IMR-90 (cell line): ENCODE measurements at regions not wholly inside any gene's neighbourhood (a gene's known extent, or its start where the extent isn't known, plus 50 kb on each side); places are given as distances from the start of the nearest gene placed in this dataset.

Experiments used
- ATAC-seq: fragments of 200-7000 bp; cut with Tn5 transposase; 2 replicates; pipeline ENCODE4 v1.9.1; 2020; ENCODE audit warnings: low read depth, mild to moderate bottlenecking, moderate library complexity
- BruUV-seq: library from RNA; stranded (reverse); fragments of 400-500 nt; replicated peaks from 2 replicates; lab custom pipeline; 2021; lab: Mats Ljungman, UMichigan
- CTCF ChIA-PET: fragments of 300-600 bp; formaldehyde crosslinking; extraction: SDS; loops from one replicate; lab custom pipeline; 2021; ENCODE audit warnings: antibody characterized with exemption; lab: Yijun Ruan, JAX
- POLR2A ChIA-PET: fragments of 300-600 bp; sonication (Branson Sonifier 250); formaldehyde crosslinking; loops from one replicate; lab custom pipeline; 2022; ENCODE audit warnings: antibody characterized with exemption; ENCODE audit not compliant: unreplicated experiment; lab: Charles Lee
- DNase-seq: peaks from one replicate; pipeline ENCODE4 v3.0.0; 2013
- H2AFZ ChIP-seq: replicated peaks from 2 replicates; pipeline ENCODE3; 2013; ENCODE audit warnings: low read length, mild to moderate bottlenecking; ENCODE audit not compliant: poor library complexity
- H2AK5ac ChIP-seq: 2 replicates; pipeline ENCODE4 v1.6.1; 2013; ENCODE audit warnings: low read depth, low read length, inconsistent platforms
- H2AK9ac ChIP-seq: replicated peaks from 2 replicates; pipeline ENCODE3; 2013; ENCODE audit warnings: mild to moderate bottlenecking, low read depth, low read length, moderate library complexity; ENCODE audit not compliant: poor library complexity
- H2BK120ac ChIP-seq: 2 replicates; pipeline ENCODE4 v1.6.1; 2013; ENCODE audit warnings: low read depth, low read length, inconsistent platforms
- H2BK15ac ChIP-seq: 3 replicates; pipeline ENCODE4 v1.6.1; 2013; ENCODE audit warnings: low read depth, low read length, inconsistent platforms
- H2BK20ac ChIP-seq: 2 replicates; pipeline ENCODE4 v1.6.1; 2013; ENCODE audit warnings: low read depth, mild to moderate bottlenecking, inconsistent platforms, low read length, moderate library complexity
- H2BK5ac ChIP-seq: 2 replicates; pipeline ENCODE4 v1.6.1; 2013; ENCODE audit warnings: mild to moderate bottlenecking, low read depth, low read length, inconsistent platforms; ENCODE audit not compliant: poor library complexity, severe bottlenecking
- H3K14ac ChIP-seq: replicated peaks from 2 replicates; pipeline ENCODE4 v1.6.1; 2013; ENCODE audit warnings: low read depth, low read length, inconsistent platforms
- H3K18ac ChIP-seq: 2 replicates; pipeline ENCODE4 v1.6.1; 2013; ENCODE audit warnings: low read depth, low read length, control low read depth
- H3K23ac ChIP-seq: 2 replicates; pipeline ENCODE4 v1.6.1; 2013; ENCODE audit warnings: low read depth, low read length, inconsistent platforms
- H3K27ac ChIP-seq: 2 replicates; pipeline ENCODE4 v1.5.1; 2013; ENCODE audit warnings: mild to moderate bottlenecking, control low read depth, low read length; ENCODE audit not compliant: insufficient read depth
- H3K27me3 ChIP-seq: 2 replicates; pipeline ENCODE4 v1.6.1; 2013; ENCODE audit warnings: low read length; ENCODE audit not compliant: control insufficient read depth, insufficient read depth
- H3K36me3 ChIP-seq: 2 replicates; pipeline ENCODE4 v1.6.1; 2013; ENCODE audit warnings: low read length, mixed read lengths; ENCODE audit not compliant: control insufficient read depth, insufficient read depth
- H3K4ac ChIP-seq: 2 replicates; pipeline ENCODE4 v1.6.1; 2013; ENCODE audit warnings: low read depth, low read length, inconsistent platforms
- H3K4me1 ChIP-seq: 2 replicates; pipeline ENCODE4 v1.6.1; 2013; ENCODE audit warnings: low read length, mixed read lengths; ENCODE audit not compliant: control insufficient read depth, insufficient read depth
- H3K4me2 ChIP-seq: 2 replicates; pipeline ENCODE4 v1.6.1; 2013; ENCODE audit warnings: low read depth, mild to moderate bottlenecking, control low read depth, low read length, moderate library complexity
- H3K4me3 ChIP-seq: 2 replicates; pipeline ENCODE4 v1.5.1; 2013; ENCODE audit warnings: low read depth, mild to moderate bottlenecking, control low read depth, low read length, moderate library complexity; ENCODE audit not compliant: insufficient read depth
- H3K56ac ChIP-seq: 2 replicates; pipeline ENCODE4 v1.6.1; 2013; ENCODE audit warnings: low read length, inconsistent platforms; ENCODE audit not compliant: insufficient read depth; ENCODE audit errors: extremely low read depth
- H3K79me1 ChIP-seq, 2 experiments: 2 replicates each; pipeline ENCODE4 v1.6.1; 2013; ENCODE audit warnings: low read length in 2 of 2, inconsistent platforms in 1 of 2, low read depth in 1 of 2
- H3K9ac ChIP-seq: 2 replicates; pipeline ENCODE4 v1.6.1; 2013; ENCODE audit warnings: low read depth, low read length, control low read depth
- H3K9me1 ChIP-seq: 2 replicates; pipeline ENCODE4 v1.6.1; 2013; ENCODE audit warnings: low read length, inconsistent platforms; ENCODE audit not compliant: insufficient read depth
- H3K9me3 ChIP-seq: 2 replicates; pipeline ENCODE4 v1.6.1; 2013; ENCODE audit warnings: low read length; ENCODE audit not compliant: control insufficient read depth, insufficient read depth
- H4K20me1 ChIP-seq: 2 replicates; pipeline ENCODE4 v1.6.1; 2013; ENCODE audit warnings: low read length, inconsistent platforms; ENCODE audit not compliant: insufficient read depth
- H4K5ac ChIP-seq: 2 replicates; pipeline ENCODE4 v1.6.1; 2013; ENCODE audit warnings: mild to moderate bottlenecking, low read depth, low read length, control low read depth
- H4K8ac ChIP-seq, 2 experiments: 2 replicates each; pipeline ENCODE4 v1.6.1; 2013; ENCODE audit warnings: low read depth in 2 of 2, low read length in 2 of 2, control low read depth in 1 of 2, inconsistent platforms in 1 of 2
- H4K91ac ChIP-seq: 2 replicates; pipeline ENCODE4 v1.6.1; 2013; ENCODE audit warnings: low read depth, low read length, inconsistent platforms; ENCODE audit not compliant: insufficient read depth
- BHLHE40 ChIP-seq: fragments of 150-350 bp; IDR thresholded peaks from 2 replicates; pipeline ENCODE4 v1.6.1; 2016; ENCODE audit warnings: mild to moderate bottlenecking, low read depth, low read length
- CEBPB ChIP-seq: IDR thresholded peaks from 2 replicates; pipeline ENCODE4 v1.6.1; 2012; ENCODE audit warnings: low read depth, low read length, improper control_type of control experiment
- CHD1 ChIP-seq: IDR thresholded peaks from 2 replicates; pipeline ENCODE4 v1.6.1; 2012; ENCODE audit warnings: low read depth, low read length, improper control_type of control experiment
- ELK1 ChIP-seq: fragments of 150-350 bp; IDR thresholded peaks from 2 replicates; pipeline ENCODE4 v1.6.1; 2016; ENCODE audit warnings: low read depth, mild to moderate bottlenecking, low read length, moderate library complexity, borderline replicate concordance
- FOS ChIP-seq: fragments of 150-350 bp; IDR thresholded peaks from 2 replicates; pipeline ENCODE4 v1.6.1; 2016; ENCODE audit warnings: low read depth, low read length
- MAFK ChIP-seq: IDR thresholded peaks from 2 replicates; pipeline ENCODE4 v1.6.1; 2012; ENCODE audit warnings: low read depth, low read length, improper control_type of control experiment
- MAZ ChIP-seq: IDR thresholded peaks from 2 replicates; pipeline ENCODE4 v1.6.1; 2012; ENCODE audit warnings: low read depth, mild to moderate bottlenecking, low read length, improper control_type of control experiment, moderate library complexity, borderline replicate concordance
- MXI1 ChIP-seq: IDR thresholded peaks from 2 replicates; pipeline ENCODE4 v1.6.1; 2012; ENCODE audit warnings: low read depth, mild to moderate bottlenecking, low read length, moderate library complexity, borderline replicate concordance
- POLR2A ChIP-seq: IDR thresholded peaks from 2 replicates; pipeline ENCODE4 v1.6.1; 2012; ENCODE audit warnings: mild to moderate bottlenecking, low read depth, low read length
- RAD21 ChIP-seq: IDR thresholded peaks from 2 replicates; pipeline ENCODE4 v1.6.1; 2012; ENCODE audit warnings: low read length, improper control_type of control experiment
- RCOR1 ChIP-seq: IDR thresholded peaks from 2 replicates; pipeline ENCODE4 v1.6.1; 2012; ENCODE audit warnings: mild to moderate bottlenecking, low read length, improper control_type of control experiment; ENCODE audit not compliant: insufficient replicate concordance
- RFX5 ChIP-seq: IDR thresholded peaks from 2 replicates; pipeline ENCODE4 v1.8.0; 2012; ENCODE audit warnings: low read depth, mild to moderate bottlenecking, low read length, moderate library complexity
- SMC3 ChIP-seq: fragments of 150-350 bp; IDR thresholded peaks from 2 replicates; pipeline ENCODE4 v1.6.1; 2016; ENCODE audit warnings: low read depth, mild to moderate bottlenecking, antibody characterized with exemption, low read length, moderate library complexity
- USF2 ChIP-seq: fragments of 150-350 bp; IDR thresholded peaks from 2 replicates; pipeline ENCODE4 v1.6.1; 2017; ENCODE audit warnings: mild to moderate bottlenecking, antibody characterized with exemption, low read length, low read depth
- WGBS, 2 experiments: methylation state at CpG; one replicate each; pipeline versions ENCODE4 v1.1.5 to v1.1.7; 2013; ENCODE audit warnings: missing lambda C conversion rate in 2 of 2; ENCODE audit not compliant: insufficient read length in 1 of 2; ENCODE audit errors: extremely low coverage in 2 of 2; 5-methylcytosine and 5-hydroxymethylcytosine counted together
- dilution Hi-C: fragments of 300-500 bp; cut with HindIII; formaldehyde crosslinking; loops from one replicate; pipeline ENCODE4 v1.14.3; 2018; ENCODE audit warnings: low sequenced_read_pairs; ENCODE audit not compliant: unreplicated experiment
- in situ Hi-C: fragments of 300-500 bp; cut with MboI; formaldehyde crosslinking; loops from 3 replicates; pipeline ENCODE4 v1.14.3; 2019; ENCODE audit warnings: low sequenced_read_pairs, inconsistent platforms, mixed read lengths
- intact Hi-C: fragments of 100-400 bp; cut with micrococcal nuclease; formaldehyde crosslinking; loops from 2 replicates; pipeline ENCODE4 v1.10.0; 2022
- TF ChIP-seq, protein P1 (sequence below): conservative IDR thresholded peaks from 2 replicates; pipeline ENCODE4 v1.5.1; 2012; ENCODE audit warnings: mild to moderate bottlenecking, low read depth, low read length, improper control_type of control experiment

DNA sequence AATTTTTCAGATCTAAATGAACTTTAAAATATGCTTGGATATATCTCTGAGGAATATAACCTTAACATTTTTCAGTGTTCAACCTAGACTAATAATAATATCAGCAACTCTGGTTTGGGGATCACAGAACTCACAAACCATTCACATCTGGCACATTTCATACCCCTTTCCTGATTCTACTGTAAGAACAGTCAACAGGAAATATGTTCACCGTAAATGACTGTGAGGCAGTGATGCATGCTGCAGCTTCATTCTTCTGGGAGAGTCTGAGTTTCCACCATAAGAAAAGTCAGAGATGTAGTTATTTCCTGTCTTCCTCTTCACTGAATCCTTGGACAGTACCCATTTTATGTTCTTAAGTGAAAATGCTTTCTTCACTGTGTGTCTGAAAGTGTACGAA is 134.2 kb upstream of the IFNGR1 start:
- H2BK120ac ChIP-seq, result no peak overlapping the region
- dilution Hi-C loops, result no loop called here
- H2AK5ac ChIP-seq, result no peak overlapping the region
- H3K27me3 ChIP-seq, result peaks cover 12% of the 10 kb centered on the region
- no peak overlapping the region for H2AFZ ChIP-seq
- H3K4ac ChIP-seq, result no peak overlapping the region
- no peak overlapping the region for H4K91ac ChIP-seq
- no peak overlapping the region for H4K8ac ChIP-seq
- no peak overlapping the region for H3K4me2 ChIP-seq
- no peak overlapping the region for H3K56ac ChIP-seq
- no peak overlapping the region for H3K14ac ChIP-seq
- no peak overlapping the region for H2AK9ac ChIP-seq
- ChIA-PET CTCF (no interaction called here), POLR2A (no interaction called here)
- H3K4me3 ChIP-seq, result no peak overlapping the region
- no peak overlapping the region for H4K5ac ChIP-seq
- H3K9me3 ChIP-seq, result no peaks in the 10 kb centered on the region
- no peak overlapping the region for H3K27ac ChIP-seq
- ATAC-seq, result no peak
- DNase-seq, result no peak
- H3K4me1 ChIP-seq, result no peaks in the 10 kb centered on the region
- H2BK20ac ChIP-seq, result no peak overlapping the region
- H3K36me3 ChIP-seq, result no peaks in the 10 kb centered on the region
- no peak overlapping the region for H3K18ac ChIP-seq
- no peak for TF ChIP-seq BHLHE40
- TF ChIP-seq RFX5, result no peak
- TF ChIP-seq RAD21, result no peak
- no peak for TF ChIP-seq MXI1
- TF ChIP-seq SMC3, result no peak
- no peak for TF ChIP-seq FOS
- TF ChIP-seq MAZ, result no peak
- TF ChIP-seq CEBPB, result no peak
- no peak for TF ChIP-seq POLR2A
- no peak for TF ChIP-seq ELK1
- no peak for TF ChIP-seq RCOR1
- TF ChIP-seq USF2, result no peak
- TF ChIP-seq, protein P1, sequence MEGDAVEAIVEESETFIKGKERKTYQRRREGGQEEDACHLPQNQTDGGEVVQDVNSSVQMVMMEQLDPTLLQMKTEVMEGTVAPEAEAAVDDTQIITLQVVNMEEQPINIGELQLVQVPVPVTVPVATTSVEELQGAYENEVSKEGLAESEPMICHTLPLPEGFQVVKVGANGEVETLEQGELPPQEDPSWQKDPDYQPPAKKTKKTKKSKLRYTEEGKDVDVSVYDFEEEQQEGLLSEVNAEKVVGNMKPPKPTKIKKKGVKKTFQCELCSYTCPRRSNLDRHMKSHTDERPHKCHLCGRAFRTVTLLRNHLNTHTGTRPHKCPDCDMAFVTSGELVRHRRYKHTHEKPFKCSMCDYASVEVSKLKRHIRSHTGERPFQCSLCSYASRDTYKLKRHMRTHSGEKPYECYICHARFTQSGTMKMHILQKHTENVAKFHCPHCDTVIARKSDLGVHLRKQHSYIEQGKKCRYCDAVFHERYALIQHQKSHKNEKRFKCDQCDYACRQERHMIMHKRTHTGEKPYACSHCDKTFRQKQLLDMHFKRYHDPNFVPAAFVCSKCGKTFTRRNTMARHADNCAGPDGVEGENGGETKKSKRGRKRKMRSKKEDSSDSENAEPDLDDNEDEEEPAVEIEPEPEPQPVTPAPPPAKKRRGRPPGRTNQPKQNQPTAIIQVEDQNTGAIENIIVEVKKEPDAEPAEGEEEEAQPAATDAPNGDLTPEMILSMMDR, result no peak
- TF ChIP-seq CHD1, result no peak
- TF ChIP-seq MAFK, result no peak
- H2BK5ac ChIP-seq, result no peak overlapping the region
- no CpG with 5 or more reads among the region's 2 CpGs for WGBS, 2 experiments
- no peak overlapping the region for H2BK15ac ChIP-seq
- no peaks in the 10 kb centered on the region for H3K9me1 ChIP-seq
- H3K23ac ChIP-seq, result no peak overlapping the region
- in situ Hi-C loops, result no loop called here
- no peaks in the 10 kb centered on the region for H3K79me1 ChIP-seq
- no peaks in the 10 kb centered on the region for H4K20me1 ChIP-seq
- intact Hi-C loops, result no loop called here
- H3K9ac ChIP-seq, result no peak overlapping the region
- no TSS peak for BruUV-seq
